Prostate gland (tissue), 2 donors: ENCODE measurements at regions not wholly inside any gene's neighbourhood (a gene's known extent, or its start where the extent isn't known, plus 50 kb on each side); places are given as distances from the start of the nearest gene placed in this dataset.
A peak's percentile ranks its signal among the peaks of the same experiment; 100 is the strongest.

Source experiments
- POLR2AphosphoS5 ChIP-seq: sonication (generic); formaldehyde crosslinking; IDR thresholded peaks from one replicate; pipeline ENCODE4 v1.6.1; 2017; ENCODE audit warnings: antibody characterized with exemption
- TF ChIP-seq, protein P1 (sequence below), 4 experiments: fragments of 200-600 bp in 2 of 4; fragments of 450-650 bp in 2 of 4; sonication (generic) in 2 of 4; IDR thresholded peaks; 1 replicate in 3 of 4; 2 replicates in 1 of 4; pipeline ENCODE4 v1.5.1; 2016 to 2019; ENCODE audit warnings: antibody characterized with exemption in 4 of 4, mild to moderate bottlenecking in 2 of 4, moderate library complexity in 2 of 4

- TF ChIP-seq, protein P1, sequence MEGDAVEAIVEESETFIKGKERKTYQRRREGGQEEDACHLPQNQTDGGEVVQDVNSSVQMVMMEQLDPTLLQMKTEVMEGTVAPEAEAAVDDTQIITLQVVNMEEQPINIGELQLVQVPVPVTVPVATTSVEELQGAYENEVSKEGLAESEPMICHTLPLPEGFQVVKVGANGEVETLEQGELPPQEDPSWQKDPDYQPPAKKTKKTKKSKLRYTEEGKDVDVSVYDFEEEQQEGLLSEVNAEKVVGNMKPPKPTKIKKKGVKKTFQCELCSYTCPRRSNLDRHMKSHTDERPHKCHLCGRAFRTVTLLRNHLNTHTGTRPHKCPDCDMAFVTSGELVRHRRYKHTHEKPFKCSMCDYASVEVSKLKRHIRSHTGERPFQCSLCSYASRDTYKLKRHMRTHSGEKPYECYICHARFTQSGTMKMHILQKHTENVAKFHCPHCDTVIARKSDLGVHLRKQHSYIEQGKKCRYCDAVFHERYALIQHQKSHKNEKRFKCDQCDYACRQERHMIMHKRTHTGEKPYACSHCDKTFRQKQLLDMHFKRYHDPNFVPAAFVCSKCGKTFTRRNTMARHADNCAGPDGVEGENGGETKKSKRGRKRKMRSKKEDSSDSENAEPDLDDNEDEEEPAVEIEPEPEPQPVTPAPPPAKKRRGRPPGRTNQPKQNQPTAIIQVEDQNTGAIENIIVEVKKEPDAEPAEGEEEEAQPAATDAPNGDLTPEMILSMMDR (IDR thresholded peaks at IDR 0.05): no peak
- peak; percentile 39 for TF ChIP-seq POLR2AphosphoS5
Measured at GRCh38 chr10:128553755-128554154, 427.5 kb upstream of the MKI67 start.
